HG02759 (cell line): ENCODE measurements at regions not wholly inside any gene's neighbourhood (a gene's known extent, or its start where the extent isn't known, plus 50 kb on each side); places are given as distances from the start of the nearest gene placed in this dataset.

Experiments
- ATAC-seq: cut with Tn5 transposase; IDR thresholded peaks from one replicate; pipeline ENCODE4 v1.9.1; 2021; ENCODE audit warnings: mild to moderate bottlenecking, moderate library complexity; ENCODE audit not compliant: unreplicated experiment

DNA sequence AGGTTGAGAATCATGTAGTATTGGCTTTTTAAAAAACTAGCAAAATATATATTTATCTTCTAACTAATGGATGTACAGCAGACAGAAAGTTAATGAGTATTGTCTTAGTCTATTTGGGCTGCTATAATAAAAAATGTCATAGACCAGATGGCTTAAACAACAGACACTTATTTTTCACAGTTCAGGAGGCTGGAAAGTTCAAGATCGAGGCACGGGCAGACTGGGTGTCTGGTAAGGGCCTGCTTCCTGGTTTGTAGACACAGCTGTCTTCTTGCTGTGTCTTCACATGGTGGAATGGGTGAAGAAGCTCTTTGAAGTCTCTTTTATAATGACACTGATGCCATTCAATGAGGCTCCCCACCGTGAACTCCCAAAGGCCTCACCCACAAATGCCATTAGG lies 70.1 kb upstream of the KRR1 start:
- no peak for ATAC-seq

DNA sequence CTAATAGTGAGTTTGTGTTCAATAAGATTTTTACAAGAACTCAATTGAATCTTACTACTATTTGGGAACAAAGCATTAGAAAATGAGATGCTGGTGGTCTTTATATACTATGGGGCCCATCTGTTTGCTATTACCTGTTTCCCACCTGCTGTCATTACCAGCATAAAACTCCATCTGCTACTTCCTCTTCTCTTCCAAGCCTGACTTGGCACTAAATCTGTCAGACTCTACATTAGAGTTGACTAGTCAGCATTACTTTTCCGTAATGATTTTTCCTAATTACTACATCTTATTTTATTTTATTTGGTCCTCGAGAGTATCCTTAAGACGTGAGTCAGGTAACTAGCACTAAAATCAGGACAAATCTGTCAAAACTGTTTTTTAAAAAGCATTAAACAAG lies 68.1 kb upstream of the KRR1 start:
- ATAC-seq = no peak

DNA sequence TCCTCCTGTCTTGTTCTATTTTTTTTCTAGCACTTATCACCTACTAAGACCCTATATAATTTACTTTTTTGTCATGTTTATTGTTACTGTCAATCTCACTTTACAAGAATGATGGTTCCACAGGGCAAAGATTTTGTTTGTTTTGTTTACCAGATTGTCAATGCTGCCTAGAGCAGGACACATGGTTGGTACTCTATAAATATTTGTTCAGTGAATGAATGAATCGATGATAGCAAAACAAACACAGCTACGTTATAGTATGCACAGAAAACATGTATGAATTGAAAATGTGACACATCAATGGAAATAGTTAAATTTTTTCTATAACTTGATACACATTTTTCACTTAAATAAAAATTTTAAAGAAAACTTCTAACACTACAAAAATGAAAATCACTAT lies 67.1 kb upstream of the KRR1 start:
- no peak for ATAC-seq

DNA sequence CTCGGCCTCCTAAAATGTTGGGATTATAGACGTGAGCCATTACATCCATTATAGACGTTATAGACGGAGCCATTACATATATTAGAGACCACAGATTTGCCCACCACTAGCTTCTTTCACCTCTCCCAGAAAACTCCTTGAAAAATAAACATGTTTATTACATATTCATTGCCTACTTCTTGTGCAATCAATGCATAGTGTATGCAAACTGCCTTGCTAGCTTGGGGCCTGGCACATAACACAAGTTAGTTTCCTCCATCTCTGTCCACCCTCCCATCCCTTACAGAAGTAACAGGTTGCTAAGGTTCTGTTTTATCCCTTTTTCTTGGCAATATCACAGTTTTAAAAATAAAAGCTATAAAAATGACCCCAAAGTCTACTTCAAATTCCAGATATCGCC lies 66.4 kb upstream of the KRR1 start:
- no peak for ATAC-seq

DNA sequence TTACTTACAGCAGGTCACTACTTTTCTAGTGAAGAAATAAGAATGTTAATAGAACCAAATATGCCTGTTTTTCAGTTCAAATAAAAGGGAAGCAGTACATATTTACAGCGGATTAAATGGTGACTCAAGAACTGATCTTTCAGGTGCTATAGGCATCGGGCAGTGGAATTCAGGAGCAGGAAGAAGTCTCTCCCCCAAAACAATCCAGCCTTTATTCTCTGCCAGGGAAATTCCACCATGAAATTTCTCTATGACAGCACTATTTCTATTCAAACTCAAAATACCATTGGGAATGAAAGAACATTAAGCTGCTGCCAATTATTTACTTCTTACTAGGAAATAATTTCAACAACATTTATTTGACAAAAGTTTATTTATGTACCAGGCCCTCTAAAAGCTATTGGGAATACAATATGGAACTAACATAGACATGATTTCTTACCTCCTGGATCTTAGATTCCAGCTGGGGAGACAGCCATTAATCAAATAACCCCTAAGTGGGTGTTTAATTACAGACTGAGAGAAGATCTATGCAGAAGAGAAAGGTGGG lies 60.3 kb upstream of the KRR1 start:
- ATAC-seq = no peak

DNA sequence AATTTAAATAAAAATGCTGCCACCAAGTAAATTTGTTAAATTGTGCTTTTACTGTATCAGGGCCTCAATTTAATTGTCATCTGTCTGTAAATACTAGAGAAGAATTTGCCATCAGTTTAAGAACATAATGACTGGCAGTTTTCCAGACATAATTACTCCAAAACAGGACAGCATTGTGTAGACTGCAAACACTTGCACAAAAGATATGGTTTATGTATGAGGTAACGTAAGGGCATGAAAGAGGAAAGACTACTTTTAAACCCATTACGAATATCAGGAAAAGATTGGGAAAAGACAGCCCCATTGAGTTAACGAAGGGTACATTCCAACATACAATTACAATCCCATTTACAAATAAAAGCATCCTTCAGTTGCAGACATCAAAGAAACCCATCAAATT lies 59.8 kb upstream of the KRR1 start:
- no peak for ATAC-seq

DNA sequence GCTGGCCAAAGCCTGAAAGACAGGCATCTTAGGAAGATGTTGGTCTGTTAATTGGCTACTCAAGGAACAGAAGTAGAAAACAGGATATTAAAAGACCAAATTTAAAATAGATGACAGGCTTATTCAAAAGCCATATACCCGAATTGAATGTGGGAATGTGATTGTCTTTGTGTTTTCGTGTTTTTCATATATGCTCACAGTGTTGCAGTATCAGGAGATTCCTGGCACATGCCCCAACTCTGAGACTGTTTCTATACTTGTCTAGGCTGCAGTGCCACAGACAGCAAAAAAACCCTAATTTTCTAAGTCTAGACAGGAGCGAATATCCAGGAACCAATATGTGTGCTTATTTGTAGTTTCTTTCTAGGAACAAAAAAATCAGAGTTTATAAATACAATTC lies 57.4 kb upstream of the KRR1 start:
- no peak for ATAC-seq

DNA sequence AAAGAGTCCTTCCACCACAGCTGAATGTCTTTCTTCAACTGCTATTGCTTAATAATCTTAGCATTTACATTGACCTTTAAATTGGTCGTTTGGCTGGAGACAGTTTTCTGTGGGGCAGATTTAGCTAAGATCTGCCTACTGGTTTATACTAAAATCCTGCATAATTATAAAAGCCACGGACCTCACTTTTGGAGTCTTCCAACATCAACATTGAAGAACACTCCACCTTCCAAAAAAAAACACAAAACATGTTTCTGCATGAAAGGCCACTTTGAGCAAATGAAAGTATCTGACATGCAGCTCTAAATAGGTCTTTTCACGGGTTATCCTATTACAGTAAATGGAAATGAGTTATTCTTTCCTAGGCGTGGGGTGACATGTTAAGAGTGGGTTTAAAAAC lies 57.0 kb upstream of the KRR1 start:
- ATAC-seq = no peak

DNA sequence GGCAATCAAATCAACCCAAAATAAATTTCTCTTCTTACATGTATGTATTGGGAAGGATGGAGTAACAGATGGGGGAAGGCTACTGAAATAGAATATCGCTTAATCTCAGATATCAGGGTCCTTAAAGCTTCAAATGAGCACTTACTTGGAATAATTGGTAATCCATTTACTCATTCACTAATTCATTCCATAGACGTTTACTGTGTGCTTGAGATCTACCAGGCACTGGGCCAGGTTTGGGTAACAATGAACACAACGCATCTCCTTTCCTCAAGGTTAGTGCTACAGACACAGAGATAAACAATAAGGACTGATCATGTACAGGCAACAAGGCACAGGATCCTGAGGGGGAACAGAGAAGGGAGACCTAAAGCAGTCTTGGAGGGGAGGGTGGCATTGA lies 54.4 kb upstream of the KRR1 start:
- ATAC-seq = no peak

DNA sequence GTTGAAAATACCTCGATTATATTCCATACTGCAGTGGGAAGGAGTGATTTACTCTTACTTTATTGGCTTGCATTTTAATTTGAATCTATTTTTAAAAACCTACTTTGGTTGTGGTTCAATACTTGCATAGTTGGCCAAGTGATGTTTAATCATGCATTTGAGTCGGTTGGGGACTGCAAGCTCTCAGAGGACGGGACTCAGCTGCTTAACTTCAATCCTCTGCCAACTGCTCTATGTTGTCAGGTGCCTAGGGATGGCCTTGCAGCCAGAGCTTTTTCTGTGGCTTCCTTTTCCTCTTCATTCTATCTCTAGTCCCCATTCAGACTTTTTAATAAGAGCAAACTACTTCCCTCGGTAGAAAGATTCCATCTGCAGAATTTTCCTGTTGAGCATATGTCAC lies 53.4 kb upstream of the KRR1 start:
- ATAC-seq = no peak

DNA sequence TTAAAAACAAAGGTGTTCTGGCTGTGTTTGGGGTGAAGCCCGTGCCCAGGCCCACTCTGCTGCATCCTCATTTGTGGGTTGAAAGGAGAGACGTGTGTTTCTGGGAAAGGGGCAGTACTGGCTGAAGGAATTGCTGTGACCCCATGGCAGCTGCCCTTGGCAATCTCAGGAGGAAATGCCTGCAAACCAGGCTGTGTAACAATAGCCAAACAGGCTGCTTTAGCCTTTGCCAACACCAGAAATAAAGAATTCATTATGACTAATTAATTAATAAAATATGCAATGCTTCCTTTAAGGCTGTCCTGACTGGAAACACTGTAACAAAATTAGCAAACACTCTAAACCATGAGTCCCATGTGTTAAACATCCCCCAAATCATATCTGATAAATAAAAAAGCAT lies 53.0 kb upstream of the KRR1 start:
- ATAC-seq = no peak

DNA sequence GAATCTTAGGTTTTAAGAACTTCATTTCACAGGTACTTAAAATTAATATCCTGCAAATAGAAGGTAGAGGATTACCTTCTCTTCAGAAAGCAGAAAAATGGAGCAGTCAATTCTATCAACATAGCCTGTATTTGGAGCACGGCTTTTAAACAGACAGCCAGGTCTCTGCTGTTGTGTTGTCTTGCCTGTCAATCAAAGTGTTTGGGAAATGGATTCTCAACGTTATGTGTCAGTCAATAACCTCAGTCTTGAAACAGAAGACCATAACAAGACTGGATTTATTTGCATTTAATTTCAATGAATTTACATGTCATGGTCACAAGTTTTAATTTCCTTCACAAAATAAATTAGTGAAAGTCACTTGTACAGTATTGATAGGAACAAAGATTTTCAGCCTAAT lies 51.9 kb upstream of the KRR1 start:
- no peak for ATAC-seq

DNA sequence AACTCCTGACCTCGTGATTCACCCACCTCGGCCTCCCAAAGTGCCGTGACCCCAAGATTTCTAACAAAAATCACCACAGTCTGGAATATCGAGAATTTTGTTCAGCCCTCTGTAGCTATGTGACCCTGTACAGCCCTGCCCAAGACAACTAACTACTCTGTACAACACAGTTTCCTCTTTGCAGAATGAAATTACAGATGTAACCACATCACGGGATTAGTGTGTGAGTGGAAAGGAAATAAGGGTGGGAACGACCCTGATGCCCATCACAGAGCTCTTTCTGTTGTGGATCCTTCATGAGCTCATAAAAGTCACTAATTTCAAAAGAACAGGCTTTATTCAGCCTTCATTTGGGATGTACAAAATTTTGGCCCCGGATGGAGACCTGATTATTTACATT lies 50.5 kb upstream of the KRR1 start:
- no peak for ATAC-seq
